CD4-positive, CD25-positive, alpha-beta regulatory T cell (primary cell): ENCODE measurements at regions not wholly inside any gene's neighbourhood (a gene's known extent, or its start where the extent isn't known, plus 50 kb on each side); places are given as distances from the start of the nearest gene placed in this dataset.

Source experiments
- ATAC-seq, 2 donors: fragments of 150-1000 bp; cut with Tn5 transposase; one replicate each; pipeline ENCODE4 v1.10.0; 2021; ENCODE audit warnings: low read depth in 2 of 2, moderate number of reproducible peaks in 2 of 2, moderate library complexity in 1 of 2
- DNase-seq, 3 donors: peaks; one replicate each; pipeline versions ENCODE4 v3.0.0 to v3.0.0-alpha.2; 2012 to 2022; ENCODE audit warnings: mixed read lengths in 1 of 3
- H3K27ac ChIP-seq: one replicate; pipeline ENCODE4 v1.7.0; 2013; ENCODE audit warnings: mild to moderate bottlenecking, low read length; ENCODE audit not compliant: insufficient read depth, poor library complexity, severe bottlenecking
- H3K27me3 ChIP-seq: one replicate; pipeline ENCODE4 v1.7.0; 2013; ENCODE audit warnings: low read length; ENCODE audit not compliant: control insufficient read depth, insufficient read depth
- H3K36me3 ChIP-seq: one replicate; pipeline ENCODE4 v1.7.0; 2013; ENCODE audit warnings: mild to moderate bottlenecking, low read length, moderate library complexity; ENCODE audit not compliant: control insufficient read depth, insufficient read depth
- H3K4me1 ChIP-seq: 2 replicates; pipeline ENCODE4 v1.7.0; 2013; ENCODE audit warnings: mild to moderate bottlenecking, low read length; ENCODE audit not compliant: insufficient read depth, control insufficient read depth, poor library complexity, severe bottlenecking
- H3K4me3 ChIP-seq: one replicate; pipeline ENCODE4 v1.7.0; 2013; ENCODE audit warnings: low read depth, mild to moderate bottlenecking, low read length, moderate library complexity
- H3K9me3 ChIP-seq, 2 experiments: 1 replicate in 1 of 2; 2 replicates in 1 of 2; pipeline ENCODE4 v1.7.0; 2013; ENCODE audit warnings: low read length in 2 of 2, mild to moderate bottlenecking in 1 of 2, moderate library complexity in 1 of 2; ENCODE audit not compliant: control insufficient read depth in 2 of 2
- H3K27ac Mint-ChIP-seq, 3 donors: one replicate each; pipeline ENCODE4 v1.8.0; 2020 to 2022; ENCODE audit warnings: mild to moderate bottlenecking in 3 of 3, mixed read lengths in 3 of 3, moderate library complexity in 2 of 3
- H3K27me3 Mint-ChIP-seq: one replicate; pipeline ENCODE4 v1.8.0; 2022; ENCODE audit warnings: mild to moderate bottlenecking, mixed read lengths
- H3K36me3 Mint-ChIP-seq: one replicate; pipeline ENCODE4 v1.8.0; 2020; ENCODE audit warnings: mixed read lengths
- H3K4me1 Mint-ChIP-seq, 4 donors: one replicate each; pipeline ENCODE4 v1.8.0; 2020 to 2022; ENCODE audit warnings: mixed read lengths in 4 of 4, mild to moderate bottlenecking in 1 of 4
- H3K4me3 Mint-ChIP-seq, 4 donors: one replicate each; pipeline ENCODE4 v1.8.0; 2020 to 2022; ENCODE audit warnings: mild to moderate bottlenecking in 4 of 4, mixed read lengths in 4 of 4, moderate library complexity in 3 of 4
- H3K9me3 Mint-ChIP-seq, 7 donors: one replicate each; pipeline ENCODE4 v1.8.0; 2020 to 2022; ENCODE audit warnings: mixed read lengths in 7 of 7, mild to moderate bottlenecking in 3 of 7, moderate library complexity in 2 of 7

DNA sequence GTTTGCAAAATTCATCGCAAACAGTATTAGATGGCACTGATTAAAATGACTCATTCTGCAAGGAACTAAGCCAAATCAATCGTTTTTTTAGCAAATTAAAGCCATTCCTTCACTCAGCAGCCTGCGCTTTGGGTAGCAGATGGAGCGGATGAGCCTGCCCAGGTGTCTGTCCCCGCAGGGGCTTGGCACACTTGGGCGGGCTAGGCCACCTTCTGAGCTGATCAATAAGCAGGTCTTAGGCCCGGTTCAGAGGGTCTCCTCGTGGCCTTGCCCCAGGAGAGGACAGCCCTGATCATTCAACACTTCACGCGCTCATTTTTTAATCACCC, 78.0 kb upstream of the FCN1 start:
- H3K9me3 ChIP-seq, result peaks cover 2 to 12% of the 10 kb centered on the region in 2 experiments
- Mint-ChIP-seq H3K27me3 (no peaks in the 10 kb centered on the region), H3K27ac (no peak overlapping the region), H3K4me1 (no peaks in the 10 kb centered on the region), H3K4me3 (no peak overlapping the region), H3K36me3 (no peaks in the 10 kb centered on the region), H3K9me3 (peaks cover 2 to 9% (median 5%) of the 10 kb centered on the region in 7 donors)
- no peak overlapping the region for H3K4me3 ChIP-seq
- no peaks in the 10 kb centered on the region for H3K36me3 ChIP-seq
- H3K27me3 ChIP-seq, result no peaks in the 10 kb centered on the region
- no peak overlapping the region for H3K27ac ChIP-seq
- DNase-seq (no peak), ATAC-seq (no peak)
- H3K4me1 ChIP-seq, result no peaks in the 10 kb centered on the region

DNA sequence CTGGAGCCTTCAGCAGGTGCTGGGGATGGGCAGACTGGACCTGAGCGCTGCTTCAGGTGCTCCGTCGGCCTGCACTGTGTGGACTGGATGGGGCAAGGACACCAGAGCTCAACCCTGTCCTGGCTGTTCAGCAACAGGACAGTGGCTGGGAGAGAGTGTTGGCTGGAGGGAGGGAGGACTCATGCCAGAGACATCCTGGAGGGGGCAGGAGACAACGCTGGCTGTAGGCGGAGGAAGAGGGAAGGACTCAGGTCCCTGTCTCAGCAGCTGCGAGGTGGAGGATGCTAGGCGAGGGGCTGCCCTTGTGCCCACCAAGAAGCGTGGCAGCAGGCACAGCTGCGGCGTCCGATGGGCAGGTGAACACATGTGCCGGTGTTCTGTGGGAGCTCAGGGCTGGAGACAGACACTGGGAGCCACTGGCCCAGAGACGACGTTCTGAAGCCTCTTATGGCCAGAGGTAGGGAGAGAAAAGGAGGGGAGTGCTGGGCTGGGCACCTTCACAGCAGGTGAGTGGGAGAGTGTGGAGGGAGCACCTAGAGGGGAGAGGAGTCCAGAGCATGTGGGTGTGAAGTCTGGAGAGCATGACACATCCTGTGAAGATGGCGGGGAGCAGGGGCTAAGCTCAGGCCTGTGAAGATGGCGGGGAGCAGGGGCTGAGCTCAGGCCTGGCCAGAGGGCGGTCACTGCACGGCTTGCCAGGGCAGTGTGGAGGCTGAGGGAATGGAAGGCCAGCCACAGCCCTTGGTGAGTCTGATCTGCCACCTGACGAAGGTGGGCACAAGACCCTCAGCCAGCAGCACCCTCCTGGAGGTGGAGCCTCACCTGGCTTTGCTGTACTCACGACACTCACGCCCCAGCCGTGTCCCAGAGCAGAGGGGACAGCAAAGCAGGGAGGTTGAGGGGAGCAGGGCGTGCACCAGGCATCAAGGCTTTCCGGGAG, 79.1 kb upstream of the FCN1 start:
- Mint-ChIP-seq H3K4me1 (no peaks in the 10 kb centered on the region), H3K27ac (peak overlapping the region in 1 of 3 donors; percentile 69), H3K27me3 (no peaks in the 10 kb centered on the region), H3K9me3 (peaks cover 3 to 11% (median 6%) of the 10 kb centered on the region in 7 donors), H3K4me3 (no peak overlapping the region), H3K36me3 (no peaks in the 10 kb centered on the region)
- Histone ChIP-seq H3K4me1 (no peaks in the 10 kb centered on the region), H3K36me3 (no peaks in the 10 kb centered on the region), H3K27ac (no peak overlapping the region), H3K9me3 (peaks cover 4 to 22% of the 10 kb centered on the region in 2 experiments), H3K4me3 (no peak overlapping the region), H3K27me3 (no peaks in the 10 kb centered on the region)
- DNase-seq (no peak), ATAC-seq (no peak)

DNA sequence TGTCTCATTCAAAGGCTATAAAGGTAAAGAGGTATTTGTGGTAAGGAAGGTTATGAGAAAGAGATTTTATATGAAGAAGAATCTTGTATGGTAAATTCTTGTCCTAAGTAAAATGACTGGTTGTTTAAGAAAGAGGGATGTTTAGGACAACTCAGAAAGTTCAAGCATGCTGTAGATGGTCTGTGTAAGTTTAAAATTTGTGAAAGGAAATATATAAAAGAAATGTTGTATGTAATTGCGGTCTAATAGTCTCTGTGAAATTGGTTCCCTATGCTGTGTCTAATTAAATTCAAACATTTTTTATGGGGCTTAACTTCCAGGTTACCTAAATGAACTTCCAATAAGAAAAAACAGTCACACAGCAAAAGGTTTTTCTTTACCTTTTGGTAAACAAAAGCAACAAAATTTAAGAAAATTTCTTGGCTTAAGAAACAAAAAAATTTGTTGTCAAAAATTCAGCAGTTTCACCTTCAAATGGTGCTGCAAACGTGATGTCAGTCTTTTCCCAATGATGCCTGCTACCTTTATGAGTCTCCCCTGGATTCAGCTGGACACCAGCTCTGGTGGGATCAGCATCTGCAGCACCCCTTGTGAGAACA, 83.0 kb upstream of the FCN1 start:
- H3K36me3 Mint-ChIP-seq, result no peaks in the 10 kb centered on the region
- Histone ChIP-seq H3K36me3 (no peaks in the 10 kb centered on the region), H3K27me3 (no peaks in the 10 kb centered on the region), H3K4me1 (no peaks in the 10 kb centered on the region), H3K9me3 (peaks cover 4 to 23% of the 10 kb centered on the region in 2 experiments), H3K4me3 (no peak overlapping the region), H3K27ac (no peak overlapping the region)
- ATAC-seq, result no peak
- H3K27ac Mint-ChIP-seq, result no peak overlapping the region
- H3K9me3 Mint-ChIP-seq, result peaks cover 3 to 13% (median 8%) of the 10 kb centered on the region in 7 donors
- H3K4me1 Mint-ChIP-seq, result no peaks in the 10 kb centered on the region
- no peaks in the 10 kb centered on the region for H3K27me3 Mint-ChIP-seq
- DNase-seq, result no peak
- H3K4me3 Mint-ChIP-seq, result no peak overlapping the region

DNA sequence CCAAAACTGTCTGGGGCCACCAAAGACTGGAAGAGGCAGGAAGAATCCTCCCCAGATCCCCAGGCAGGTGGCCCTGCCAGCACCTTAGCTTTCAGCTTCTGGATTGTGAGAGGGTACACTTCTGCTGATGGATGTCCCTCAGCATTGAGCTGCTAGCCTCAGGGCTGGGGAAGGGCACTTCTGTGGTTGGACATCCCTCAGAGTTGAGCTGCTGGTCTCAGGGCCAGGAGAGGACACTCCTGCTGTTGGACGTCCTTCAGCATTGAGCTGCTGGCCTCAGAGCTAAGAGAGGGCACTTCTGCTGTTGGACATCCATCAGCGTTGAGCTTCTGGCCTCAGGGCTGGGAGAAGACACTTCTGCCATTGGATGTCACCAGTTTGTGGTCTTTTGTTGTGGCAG, 83.8 kb upstream of the FCN1 start:
- Mint-ChIP-seq H3K9me3 (peaks cover 3 to 13% (median 8%) of the 10 kb centered on the region in 7 donors), H3K4me3 (no peak overlapping the region), H3K36me3 (no peaks in the 10 kb centered on the region), H3K27ac (no peak overlapping the region), H3K4me1 (no peaks in the 10 kb centered on the region), H3K27me3 (no peaks in the 10 kb centered on the region)
- H3K9me3 ChIP-seq, result peaks cover 4 to 23% of the 10 kb centered on the region in 2 experiments
- H3K4me1 ChIP-seq, result no peaks in the 10 kb centered on the region
- no peaks in the 10 kb centered on the region for H3K27me3 ChIP-seq
- ATAC-seq (no peak), DNase-seq (no peak)
- H3K4me3 ChIP-seq, result no peak overlapping the region
- no peak overlapping the region for H3K27ac ChIP-seq
- H3K36me3 ChIP-seq, result no peaks in the 10 kb centered on the region

DNA sequence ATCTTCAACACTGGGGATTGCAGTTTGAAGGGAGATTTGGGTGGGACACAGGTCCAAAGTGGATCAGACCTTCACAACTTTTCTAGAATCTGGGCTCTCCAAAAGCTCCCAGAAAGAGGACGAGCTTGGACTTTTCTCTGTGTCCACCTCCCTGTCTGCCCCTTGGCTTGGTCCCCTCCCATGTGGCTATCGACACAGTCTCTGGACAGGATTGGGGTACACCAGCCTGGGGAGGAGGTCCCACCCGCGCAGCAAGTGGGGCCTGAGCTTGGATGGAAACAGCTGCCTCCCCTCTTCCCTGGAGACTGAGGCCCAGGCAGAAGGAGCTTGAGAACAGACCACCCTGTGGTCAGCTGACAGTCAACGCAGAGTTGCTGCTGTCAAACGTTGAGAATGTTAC, 84.6 kb upstream of the FCN1 start:
- no peak overlapping the region for H3K4me3 Mint-ChIP-seq
- no peak overlapping the region for H3K27ac ChIP-seq
- no peaks in the 10 kb centered on the region for H3K4me1 Mint-ChIP-seq
- H3K36me3 ChIP-seq, result no peaks in the 10 kb centered on the region
- no peak for ATAC-seq
- H3K4me3 ChIP-seq, result no peak overlapping the region
- H3K27me3 ChIP-seq, result no peaks in the 10 kb centered on the region
- H3K27ac Mint-ChIP-seq, result no peak overlapping the region
- H3K27me3 Mint-ChIP-seq, result no peaks in the 10 kb centered on the region
- H3K9me3 ChIP-seq, result peaks cover 4 to 23% of the 10 kb centered on the region in 2 experiments
- H3K9me3 Mint-ChIP-seq, result peaks cover 3 to 13% (median 8%) of the 10 kb centered on the region in 7 donors
- no peak for DNase-seq
- H3K36me3 Mint-ChIP-seq, result no peaks in the 10 kb centered on the region
- no peaks in the 10 kb centered on the region for H3K4me1 ChIP-seq

DNA sequence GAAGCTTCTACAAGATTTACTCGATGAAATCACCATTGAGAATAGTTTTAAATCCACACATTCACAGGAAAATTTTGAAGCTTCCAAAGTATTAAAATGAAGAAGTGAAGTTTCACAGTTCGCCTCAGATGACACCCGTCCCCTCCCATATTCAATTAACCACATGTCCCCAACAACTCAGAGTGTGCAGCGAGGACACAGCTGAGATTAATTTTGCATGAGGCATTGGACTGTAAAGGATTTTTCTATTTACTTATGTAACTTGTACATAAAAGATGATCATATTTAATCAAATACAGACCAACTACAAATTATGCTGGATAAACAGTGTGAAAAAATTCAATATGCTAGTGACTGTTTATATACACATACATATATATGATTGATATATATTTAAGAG, 84.7 kb upstream of the OLFM1 start:
- H3K9me3 ChIP-seq, result peaks cover 4 to 23% of the 10 kb centered on the region in 2 experiments
- no peaks in the 10 kb centered on the region for H3K36me3 ChIP-seq
- no peak overlapping the region for H3K27ac ChIP-seq
- Mint-ChIP-seq H3K4me1 (no peaks in the 10 kb centered on the region), H3K27ac (no peak overlapping the region), H3K27me3 (no peaks in the 10 kb centered on the region), H3K4me3 (no peak overlapping the region), H3K9me3 (peaks cover 3 to 13% (median 8%) of the 10 kb centered on the region in 7 donors), H3K36me3 (no peaks in the 10 kb centered on the region)
- ATAC-seq, result no peak
- no peaks in the 10 kb centered on the region for H3K4me1 ChIP-seq
- no peaks in the 10 kb centered on the region for H3K27me3 ChIP-seq
- DNase-seq, result no peak
- H3K4me3 ChIP-seq, result no peak overlapping the region

DNA sequence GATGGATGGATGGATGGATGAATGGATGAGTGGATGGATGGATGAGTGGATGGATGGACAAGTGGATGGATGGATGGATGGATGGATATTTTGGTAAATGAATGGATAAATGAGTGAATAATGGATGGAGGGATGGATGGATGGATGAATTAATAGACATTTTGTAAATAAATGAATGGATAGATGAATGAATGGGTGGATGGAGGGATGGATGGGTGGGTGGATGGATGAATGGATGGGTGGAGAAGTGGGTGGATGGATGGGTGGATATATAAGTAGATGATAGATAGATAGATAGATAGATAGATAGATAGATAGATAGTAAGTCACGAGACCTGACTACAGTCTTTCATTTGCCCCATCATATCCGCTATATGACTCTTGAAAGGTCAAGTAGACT, 82.7 kb upstream of the OLFM1 start:
- ATAC-seq (no peak), DNase-seq (no peak)
- H3K36me3 Mint-ChIP-seq, result no peaks in the 10 kb centered on the region
- H3K27me3 Mint-ChIP-seq, result peaks cover 4% of the 10 kb centered on the region
- Histone ChIP-seq H3K27ac (no peak overlapping the region), H3K9me3 (peaks cover 2 to 14% of the 10 kb centered on the region in 2 experiments), H3K4me3 (no peak overlapping the region), H3K4me1 (no peaks in the 10 kb centered on the region), H3K27me3 (no peaks in the 10 kb centered on the region), H3K36me3 (no peaks in the 10 kb centered on the region)
- H3K27ac Mint-ChIP-seq, result no peak overlapping the region
- peaks cover 3 to 13% (median 8%) of the 10 kb centered on the region in 7 donors for H3K9me3 Mint-ChIP-seq
- no peak overlapping the region for H3K4me3 Mint-ChIP-seq
- no peaks in the 10 kb centered on the region for H3K4me1 Mint-ChIP-seq
